Ascending aorta (tissue), 2 donors: ENCODE measurements at regions not wholly inside any gene's neighbourhood (a gene's known extent, or its start where the extent isn't known, plus 50 kb on each side); places are given as distances from the start of the nearest gene placed in this dataset.

Experiments used
- DNase-seq, 2 donors: peaks; one replicate each; pipeline ENCODE4 v3.0.0-alpha.2; 2019; ENCODE audit warnings: low spot score in 2 of 2
- H3K27ac ChIP-seq, 2 donors: fragments of 200-600 bp; sonication (generic); one replicate each; pipeline ENCODE4 v1.5.1; 2016 to 2017; ENCODE audit warnings: mild to moderate bottlenecking in 1 of 2
- H3K27me3 ChIP-seq: fragments of 200-600 bp; sonication (generic); one replicate; pipeline ENCODE4 v1.5.1; 2017
- H3K36me3 ChIP-seq, 2 donors: fragments of 200-600 bp; sonication (generic); one replicate each; pipeline ENCODE4 v1.5.1; 2016
- H3K4me1 ChIP-seq, 2 donors: fragments of 200-600 bp; sonication (generic); one replicate each; pipeline ENCODE4 v1.5.1; 2016 to 2017; ENCODE audit warnings: mild to moderate bottlenecking in 1 of 2
- H3K4me3 ChIP-seq, 2 donors: fragments of 200-600 bp; sonication (generic); one replicate each; pipeline ENCODE4 v1.5.1; 2016 to 2017; ENCODE audit warnings: mild to moderate bottlenecking in 1 of 2
- H3K9me3 ChIP-seq, 2 donors: fragments of 200-600 bp; sonication (generic); one replicate each; pipeline ENCODE4 v1.5.1; 2016
- CTCF ChIP-seq, 3 experiments: fragments of 200-600 bp in 2 of 3; fragments of 450-650 bp in 1 of 3; sonication (generic) in 2 of 3; IDR thresholded peaks; one replicate each; pipeline ENCODE4 v1.5.1; 2016 to 2019; ENCODE audit warnings: antibody characterized with exemption in 3 of 3, mild to moderate bottlenecking in 1 of 3, moderate library complexity in 1 of 3
- intact Hi-C: fragments of 100-400 bp; cut with DNase I; formaldehyde crosslinking; loops from one replicate; pipeline ENCODE4 v1.15.1; 2023

- DNase-seq = no peak
- H3K4me1 ChIP-seq = no peaks in the 10 kb centered on the region
- no peaks in the 10 kb centered on the region for H3K9me3 ChIP-seq
These were observed 172.3 kb upstream of the ATXN7L3B start for GRCh38 chr12:74365178-74365964.

GRCh38 chr12:74370608-74371216 is 166.9 kb upstream of the ATXN7L3B start:
- Histone ChIP-seq H3K27me3 (no peaks in the 10 kb centered on the region), H3K27ac (no peak overlapping the region), H3K4me3 (no peak overlapping the region), H3K36me3 (no peaks in the 10 kb centered on the region), H3K9me3 (no peaks in the 10 kb centered on the region), H3K4me1 (no peaks in the 10 kb centered on the region)
- DNase-seq = no peak
- TF ChIP-seq CTCF (IDR thresholded peaks at IDR 0.05) = no peak
- intact Hi-C loops = no loop called here

More at GRCh38 chr12:74365178-74365964, 172.3 kb upstream of the ATXN7L3B start:
- no peak overlapping the region for H3K4me3 ChIP-seq
- intact Hi-C loops = no loop called here
- no peak overlapping the region for H3K27ac ChIP-seq
- H3K36me3 ChIP-seq = no peaks in the 10 kb centered on the region
- H3K27me3 ChIP-seq = no peaks in the 10 kb centered on the region
- TF ChIP-seq CTCF (IDR thresholded peaks at IDR 0.05) = no peak

- Histone ChIP-seq H3K9me3 (no peaks in the 10 kb centered on the region), H3K27ac (no peak overlapping the region), H3K4me3 (no peak overlapping the region), H3K27me3 (no peaks in the 10 kb centered on the region), H3K4me1 (no peaks in the 10 kb centered on the region), H3K36me3 (no peaks in the 10 kb centered on the region)
- intact Hi-C loops = no loop called here
- no peak for DNase-seq
- TF ChIP-seq CTCF (IDR thresholded peaks at IDR 0.05) = no peak
These were observed 158.5 kb upstream of the ATXN7L3B start for GRCh38 chr12:74379114-74379513.

- H3K9me3 ChIP-seq = no peaks in the 10 kb centered on the region
- DNase-seq = no peak
- no peaks in the 10 kb centered on the region for H3K27me3 ChIP-seq
- intact Hi-C loops = no loop called here
- TF ChIP-seq CTCF (IDR thresholded peaks at IDR 0.05) = no peak
- H3K36me3 ChIP-seq = no peaks in the 10 kb centered on the region
- H3K4me3 ChIP-seq = no peak overlapping the region
- H3K4me1 ChIP-seq = no peaks in the 10 kb centered on the region
- H3K27ac ChIP-seq = no peak overlapping the region
These were observed 155.7 kb upstream of the ATXN7L3B start for GRCh38 chr12:74381958-74382357.

GRCh38 chr12:74382983-74383382 is 154.7 kb upstream of the ATXN7L3B start:
- no peak overlapping the region for H3K27ac ChIP-seq
- DNase-seq = no peak
- no peaks in the 10 kb centered on the region for H3K36me3 ChIP-seq
- H3K27me3 ChIP-seq = no peaks in the 10 kb centered on the region
- intact Hi-C loops = no loop called here
- TF ChIP-seq CTCF (IDR thresholded peaks at IDR 0.05) = no peak
- H3K4me1 ChIP-seq = no peaks in the 10 kb centered on the region
- no peak overlapping the region for H3K4me3 ChIP-seq
- H3K9me3 ChIP-seq = no peaks in the 10 kb centered on the region
